Gastroesophageal sphincter (tissue), 4 donors: ENCODE measurements at regions not wholly inside any gene's neighbourhood (a gene's known extent, or its start where the extent isn't known, plus 50 kb on each side); places are given as distances from the start of the nearest gene placed in this dataset.
A peak's percentile ranks its signal among the peaks of the same experiment; 100 is the strongest.

ENCODE experiments used
- ATAC-seq: fragments of 150-250 bp; one replicate; pipeline ENCODE4 v1.9.1; 2016; ENCODE audit warnings: mild to moderate bottlenecking, moderate library complexity
- H3K27ac ChIP-seq, 4 donors: fragments of 200-600 bp; sonication (generic) in 3 of 4; 1 replicate in 3 of 4; 2 replicates in 1 of 4; pipeline ENCODE4 v1.5.1; 2016 to 2019
- H3K27me3 ChIP-seq: fragments of 200-600 bp; sonication (generic); one replicate; pipeline ENCODE4 v1.5.1; 2019
- H3K36me3 ChIP-seq, 2 donors: fragments of 200-600 bp; sonication (generic); one replicate each; pipeline ENCODE4 v1.5.1; 2019; ENCODE audit warnings: control low read depth in 1 of 2
- H3K4me1 ChIP-seq, 3 donors: fragments of 200-600 bp; sonication (generic); 1 replicate in 2 of 3; 2 replicates in 1 of 3; pipeline ENCODE4 v1.5.1; 2016 to 2019; ENCODE audit warnings: control low read depth in 2 of 3
- H3K4me3 ChIP-seq, 2 donors: fragments of 200-600 bp; sonication (generic); one replicate each; pipeline ENCODE4 v1.5.1; 2019; ENCODE audit warnings: mild to moderate bottlenecking in 1 of 2, moderate library complexity in 1 of 2
- H3K9me3 ChIP-seq, 3 donors: fragments of 200-600 bp; sonication (generic); one replicate each; pipeline ENCODE4 v1.5.1; 2017 to 2019; ENCODE audit warnings: control low read depth in 2 of 3
- CTCF ChIP-seq, 4 experiments: fragments of 200-600 bp in 2 of 4; fragments of 450-650 bp in 2 of 4; sonication (generic) in 1 of 4; IDR thresholded peaks; one replicate each; pipeline ENCODE4 v1.5.1; 2017 to 2019; ENCODE audit warnings: antibody characterized with exemption in 4 of 4, mild to moderate bottlenecking in 2 of 4, moderate library complexity in 2 of 4
- EP300 ChIP-seq: sonication (generic); formaldehyde crosslinking; IDR thresholded peaks from one replicate; pipeline ENCODE4 v1.6.1; 2017; ENCODE audit warnings: antibody characterized with exemption, mild to moderate bottlenecking
- POLR2A ChIP-seq, 2 donors: fragments of 450-650 bp; IDR thresholded peaks; one replicate each; pipeline ENCODE4 v1.6.1; 2017; ENCODE audit warnings: antibody characterized with exemption in 2 of 2, mild to moderate bottlenecking in 2 of 2, moderate library complexity in 1 of 2
- POLR2AphosphoS5 ChIP-seq: sonication (generic); formaldehyde crosslinking; IDR thresholded peaks from one replicate; pipeline ENCODE4 v1.6.1; 2017; ENCODE audit warnings: antibody characterized with exemption
- WGBS, 2 donors: methylation state at CpG; one replicate each; pipeline ENCODE4 v1.1.5; 2018; ENCODE audit warnings: low coverage in 1 of 2; 5-methylcytosine and 5-hydroxymethylcytosine counted together

- peaks cover 46% of the 10 kb centered on the region for H3K27me3 ChIP-seq
- no peak for TF ChIP-seq POLR2AphosphoS5
- no peak for ATAC-seq
- no peak overlapping the region for H3K4me3 ChIP-seq
- H3K9me3 ChIP-seq = no peaks in the 10 kb centered on the region
- no peaks in the 10 kb centered on the region for H3K36me3 ChIP-seq
- H3K27ac ChIP-seq = no peak overlapping the region
- WGBS, 2 donors = 62 to 70% methylated on average over 6 to 10 of the region's 10 CpGs
- no peaks in the 10 kb centered on the region for H3K4me1 ChIP-seq
Observed at GRCh38 chr2:130261099-130261498, 62.9 kb upstream of the TUBA3E start.

- Histone ChIP-seq H3K27me3 (peaks cover 42% of the 10 kb centered on the region), H3K4me1 (no peaks in the 10 kb centered on the region), H3K27ac (no peak overlapping the region), H3K36me3 (no peaks in the 10 kb centered on the region), H3K4me3 (no peak overlapping the region), H3K9me3 (no peaks in the 10 kb centered on the region)
- no peak for TF ChIP-seq CTCF (IDR thresholded peaks at IDR 0.05)
- TF ChIP-seq POLR2AphosphoS5 = no peak
- TF ChIP-seq EP300 = no peak
- no peak for TF ChIP-seq POLR2A (IDR thresholded peaks at IDR 0.05)
- no peak for ATAC-seq
- WGBS, 2 donors = 52 to 59% methylated on average over 4 of the region's 4 CpGs
Observed at GRCh38 chr2:130259594-130259993, 61.4 kb upstream of the TUBA3E start.

GRCh38 chr2:130258356-130258755 lies 60.1 kb upstream of the TUBA3E start:
- ATAC-seq = no peak
- no peak overlapping the region for H3K4me3 ChIP-seq
- H3K4me1 ChIP-seq = no peaks in the 10 kb centered on the region
- H3K36me3 ChIP-seq = no peaks in the 10 kb centered on the region
- no peaks in the 10 kb centered on the region for H3K9me3 ChIP-seq
- TF ChIP-seq POLR2AphosphoS5 (no peak), POLR2A (IDR thresholded peaks at IDR 0.05) (no peak), CTCF (IDR thresholded peaks at IDR 0.05) (no peak), EP300 (no peak)
- 34 to 91% methylated on average over 1 to 3 of the region's 3 CpGs for WGBS, 2 donors
- no peak overlapping the region for H3K27ac ChIP-seq
- H3K27me3 ChIP-seq = peaks cover 49% of the 10 kb centered on the region

GRCh38 chr2:130252880-130253645 lies 54.8 kb upstream of the TUBA3E start:
- no peaks in the 10 kb centered on the region for H3K9me3 ChIP-seq
- ATAC-seq = no peak
- H3K4me1 ChIP-seq = peaks cover 0 to 16% (median 0%) of the 10 kb centered on the region in 3 donors
- no peak overlapping the region for H3K27ac ChIP-seq
- 58% methylated on average over 21 of the region's 42 CpGs; no CpG with 5 or more reads in 1 of the 2 donors for WGBS, 2 donors
- no peak for TF ChIP-seq EP300
- no peak for TF ChIP-seq CTCF (IDR thresholded peaks at IDR 0.05)
- no peak for TF ChIP-seq POLR2A (IDR thresholded peaks at IDR 0.05)
- no peak for TF ChIP-seq POLR2AphosphoS5
- H3K27me3 ChIP-seq = peaks cover 53% of the 10 kb centered on the region
- peak overlapping the region in 1 of 2 donors; percentile 28 for H3K4me3 ChIP-seq
- no peaks in the 10 kb centered on the region for H3K36me3 ChIP-seq

GRCh38 chr2:130251873-130252620 lies 53.8 kb upstream of the TUBA3E start:
- no peak for ATAC-seq
- 44% methylated on average over 8 of the region's 46 CpGs; no CpG with 5 or more reads in 1 of the 2 donors for WGBS, 2 donors
- H3K36me3 ChIP-seq = no peaks in the 10 kb centered on the region
- H3K27me3 ChIP-seq = peaks cover 60% of the 10 kb centered on the region
- H3K4me1 ChIP-seq = peaks cover 0 to 16% (median 0%) of the 10 kb centered on the region in 3 donors
- peak overlapping the region in 1 of 2 donors; percentile 28 for H3K4me3 ChIP-seq
- no peaks in the 10 kb centered on the region for H3K9me3 ChIP-seq
- TF ChIP-seq POLR2AphosphoS5 (no peak), EP300 (no peak), CTCF (IDR thresholded peaks at IDR 0.05) (no peak), POLR2A (IDR thresholded peaks at IDR 0.05) (no peak)
- H3K27ac ChIP-seq = no peak overlapping the region
